BE2C (cell line): ENCODE measurements at regions not wholly inside any gene's neighbourhood (a gene's known extent, or its start where the extent isn't known, plus 50 kb on each side); places are given as distances from the start of the nearest gene placed in this dataset.

Experiments used
- DNase-seq: peaks from one replicate; pipeline ENCODE4 v3.0.0-alpha.2; 2020
- H3K27me3 ChIP-seq: fragments of 250-450 bp; sonication (Bioruptor Pico); 2 replicates; pipeline ENCODE4 v1.5.1; 2020; ENCODE audit warnings: mild to moderate bottlenecking
- H3K36me3 ChIP-seq: fragments of 250-450 bp; sonication (Bioruptor Pico); 2 replicates; pipeline ENCODE4 v1.5.1; 2020; ENCODE audit warnings: mild to moderate bottlenecking
- H3K4me1 ChIP-seq: fragments of 250-450 bp; sonication (Bioruptor Pico); 2 replicates; pipeline ENCODE4 v1.5.1; 2020
- H3K4me3 ChIP-seq: 2 replicates; pipeline ENCODE4 v1.5.1; 2011; ENCODE audit warnings: low read depth, low read length
- H3K9me3 ChIP-seq: fragments of 250-450 bp; sonication (Bioruptor Pico); 2 replicates; pipeline ENCODE4 v1.5.1; 2020
- TF ChIP-seq, protein P1 (sequence below): IDR thresholded peaks from 2 replicates; pipeline ENCODE4 v1.5.1; 2012; ENCODE audit warnings: mild to moderate bottlenecking, low read depth, low read length

DNA sequence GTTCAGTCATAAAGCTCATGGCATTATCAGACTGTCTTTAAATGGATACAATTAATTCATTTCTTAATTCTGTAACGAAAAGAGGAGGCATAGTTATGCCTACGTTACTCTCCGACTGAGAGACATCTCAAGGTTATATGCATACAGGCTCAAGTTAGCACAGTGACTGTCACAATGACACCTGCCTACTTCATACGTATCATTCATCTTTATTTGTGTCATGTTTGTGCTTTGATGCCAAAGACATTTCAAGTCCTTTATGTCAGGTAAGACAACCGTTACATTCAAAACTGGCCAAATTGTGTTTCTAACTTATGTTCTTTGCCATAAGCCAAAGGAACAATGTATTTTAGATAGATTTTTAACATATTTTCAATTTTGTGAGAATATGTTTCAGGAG, 328.8 kb upstream of the NRG3 start:
- Histone ChIP-seq H3K4me1 (no peaks in the 10 kb centered on the region), H3K36me3 (no peaks in the 10 kb centered on the region), H3K27me3 (no peaks in the 10 kb centered on the region), H3K4me3 (no peak overlapping the region), H3K9me3 (no peaks in the 10 kb centered on the region)
- no peak for DNase-seq
- TF ChIP-seq, protein P1, sequence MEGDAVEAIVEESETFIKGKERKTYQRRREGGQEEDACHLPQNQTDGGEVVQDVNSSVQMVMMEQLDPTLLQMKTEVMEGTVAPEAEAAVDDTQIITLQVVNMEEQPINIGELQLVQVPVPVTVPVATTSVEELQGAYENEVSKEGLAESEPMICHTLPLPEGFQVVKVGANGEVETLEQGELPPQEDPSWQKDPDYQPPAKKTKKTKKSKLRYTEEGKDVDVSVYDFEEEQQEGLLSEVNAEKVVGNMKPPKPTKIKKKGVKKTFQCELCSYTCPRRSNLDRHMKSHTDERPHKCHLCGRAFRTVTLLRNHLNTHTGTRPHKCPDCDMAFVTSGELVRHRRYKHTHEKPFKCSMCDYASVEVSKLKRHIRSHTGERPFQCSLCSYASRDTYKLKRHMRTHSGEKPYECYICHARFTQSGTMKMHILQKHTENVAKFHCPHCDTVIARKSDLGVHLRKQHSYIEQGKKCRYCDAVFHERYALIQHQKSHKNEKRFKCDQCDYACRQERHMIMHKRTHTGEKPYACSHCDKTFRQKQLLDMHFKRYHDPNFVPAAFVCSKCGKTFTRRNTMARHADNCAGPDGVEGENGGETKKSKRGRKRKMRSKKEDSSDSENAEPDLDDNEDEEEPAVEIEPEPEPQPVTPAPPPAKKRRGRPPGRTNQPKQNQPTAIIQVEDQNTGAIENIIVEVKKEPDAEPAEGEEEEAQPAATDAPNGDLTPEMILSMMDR, result no peak

DNA sequence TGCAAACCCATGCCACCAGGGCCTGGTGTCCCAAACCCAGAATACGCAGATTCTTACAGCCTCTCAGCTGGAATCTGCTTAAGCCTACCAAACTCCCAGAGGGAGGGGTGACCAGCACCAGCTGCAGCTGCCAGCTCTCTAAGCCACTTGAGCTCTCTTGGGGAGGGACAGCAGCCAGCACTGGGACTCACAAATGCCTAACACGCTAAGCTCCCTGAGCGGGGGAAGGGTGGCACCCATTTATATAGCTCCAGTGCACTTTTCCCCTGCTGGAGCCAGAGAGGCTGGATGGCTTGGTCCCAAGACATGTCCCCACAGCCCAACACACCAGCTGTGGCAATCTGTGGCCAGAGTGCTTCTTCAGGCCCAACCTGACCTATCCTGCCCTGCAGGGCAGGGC, 326.8 kb upstream of the NRG3 start:
- Histone ChIP-seq H3K4me1 (no peaks in the 10 kb centered on the region), H3K9me3 (no peaks in the 10 kb centered on the region), H3K36me3 (no peaks in the 10 kb centered on the region), H3K4me3 (no peak overlapping the region), H3K27me3 (no peaks in the 10 kb centered on the region)
- no peak for DNase-seq
- TF ChIP-seq, protein P1, result no peak

DNA sequence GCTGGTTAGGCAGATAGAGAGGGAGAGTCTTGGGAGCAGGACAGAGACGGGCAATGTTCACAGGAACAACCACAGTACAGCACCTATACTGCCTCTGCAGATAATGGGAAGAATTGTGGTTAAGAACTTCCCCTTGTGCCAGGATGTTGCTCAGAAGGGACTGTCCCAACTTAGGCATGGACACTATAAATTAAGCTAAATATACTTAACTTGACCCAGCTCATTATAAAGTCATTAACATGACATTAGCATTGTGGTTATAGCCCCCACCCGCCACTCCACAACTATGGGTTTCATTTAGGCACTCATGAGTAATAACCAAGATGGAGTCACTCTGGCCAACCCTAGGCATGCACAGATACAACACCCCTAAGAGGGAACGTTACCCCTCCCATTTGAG, 310.9 kb upstream of the NRG3 start:
- DNase-seq, result no peak
- Histone ChIP-seq H3K4me1 (no peaks in the 10 kb centered on the region), H3K36me3 (no peaks in the 10 kb centered on the region), H3K27me3 (no peaks in the 10 kb centered on the region), H3K9me3 (no peaks in the 10 kb centered on the region), H3K4me3 (no peak overlapping the region)
- TF ChIP-seq, protein P1, result no peak

DNA sequence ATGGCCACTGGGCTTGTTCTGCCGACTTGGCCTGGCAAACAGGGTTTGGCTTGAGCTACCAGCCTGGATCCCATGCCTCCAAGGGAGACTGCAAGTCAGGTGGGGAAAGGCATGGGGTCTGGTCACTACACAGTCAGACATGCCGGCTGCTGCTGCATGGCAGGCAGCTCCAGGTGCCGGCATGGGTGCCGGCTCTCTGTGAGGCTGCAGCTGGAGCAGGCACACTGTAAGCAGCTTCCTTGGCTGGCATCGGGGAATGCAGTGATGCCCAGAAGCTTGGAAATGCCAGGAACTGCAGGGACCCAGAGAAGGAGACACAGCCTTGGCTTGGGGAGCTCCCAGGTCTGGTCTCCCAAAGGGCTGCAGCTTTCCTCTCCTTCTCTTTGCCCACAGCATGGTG, 305.5 kb upstream of the NRG3 start:
- H3K9me3 ChIP-seq, result no peaks in the 10 kb centered on the region
- H3K27me3 ChIP-seq, result no peaks in the 10 kb centered on the region
- H3K36me3 ChIP-seq, result no peaks in the 10 kb centered on the region
- no peak overlapping the region for H3K4me3 ChIP-seq
- no peaks in the 10 kb centered on the region for H3K4me1 ChIP-seq
- TF ChIP-seq, protein P1, result no peak
- no peak for DNase-seq

DNA sequence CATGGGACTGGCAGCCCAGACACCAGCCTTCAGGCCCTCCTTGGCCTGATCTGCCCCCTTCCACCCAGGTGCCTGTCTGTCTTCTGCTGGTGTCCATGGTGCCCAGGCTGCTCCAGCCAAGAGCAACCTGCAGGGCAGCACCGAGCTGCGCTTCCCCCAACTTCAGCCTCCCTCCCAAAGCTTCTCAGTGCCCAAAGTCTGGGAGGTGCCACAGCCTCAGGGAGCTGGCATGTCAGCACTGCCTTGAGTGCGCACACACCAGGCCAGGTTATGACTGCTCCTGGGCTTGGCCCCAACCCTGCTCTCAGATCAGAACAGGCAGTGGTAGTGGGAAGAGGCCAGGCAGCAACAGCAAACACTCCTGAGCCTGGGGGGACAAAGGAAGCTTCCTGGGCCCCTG, 304.6 kb upstream of the NRG3 start:
- TF ChIP-seq, protein P1, result no peak
- Histone ChIP-seq H3K4me3 (no peak overlapping the region), H3K9me3 (no peaks in the 10 kb centered on the region), H3K36me3 (no peaks in the 10 kb centered on the region), H3K27me3 (no peaks in the 10 kb centered on the region), H3K4me1 (no peaks in the 10 kb centered on the region)
- no peak for DNase-seq

DNA sequence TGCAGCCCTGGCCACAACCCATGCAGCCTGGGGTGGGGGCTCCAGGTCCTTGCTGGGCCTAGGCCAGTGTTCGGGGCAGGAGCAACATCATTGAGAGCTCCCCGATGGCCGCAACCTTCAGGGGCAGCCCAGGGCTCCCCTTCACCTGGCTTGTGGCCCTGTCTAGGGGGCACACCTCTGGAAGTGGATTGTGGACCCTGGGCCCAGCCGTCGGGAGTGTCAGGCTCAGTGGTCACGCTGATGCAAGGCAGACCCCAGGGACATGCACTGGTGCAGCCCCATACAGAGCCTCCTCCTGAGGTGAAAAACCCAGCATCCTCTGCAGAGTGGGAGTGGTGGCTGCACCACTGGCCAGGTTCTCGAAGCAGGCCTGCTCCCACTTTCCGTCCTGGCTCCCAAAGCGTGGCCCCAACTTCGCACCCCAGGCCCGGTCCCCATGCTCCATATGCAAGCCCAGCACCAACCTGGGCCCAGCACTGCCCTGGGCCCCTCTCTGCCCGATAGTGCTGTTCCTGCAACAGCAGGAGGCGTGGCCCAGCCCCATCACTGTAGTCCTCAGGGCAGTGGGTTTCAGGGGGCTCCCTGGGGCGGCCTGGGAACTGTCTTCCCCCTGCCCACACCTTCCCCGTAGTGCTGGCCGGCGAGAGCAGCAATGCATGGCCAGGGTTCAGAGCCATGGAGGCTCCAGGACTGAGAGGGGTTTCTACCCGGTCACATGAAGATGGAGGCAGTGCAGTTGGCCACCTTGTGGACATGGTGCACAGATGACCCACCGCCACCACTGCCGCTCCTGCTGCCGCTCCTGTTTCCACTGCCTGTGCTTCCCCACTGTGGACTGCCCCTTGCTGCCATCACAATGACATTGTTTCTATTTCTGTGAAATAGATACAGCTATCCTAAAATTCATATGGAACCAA, 303.9 kb upstream of the NRG3 start:
- H3K36me3 ChIP-seq, result no peaks in the 10 kb centered on the region
- no peak for DNase-seq

More for the DNA sequence above, 303.9 kb upstream of the NRG3 start:
- Histone ChIP-seq H3K9me3 (no peaks in the 10 kb centered on the region), H3K4me3 (no peak overlapping the region), H3K4me1 (no peaks in the 10 kb centered on the region), H3K27me3 (no peaks in the 10 kb centered on the region)
- TF ChIP-seq, protein P1, result no peak
